Activated T-helper 9 cell treated with anti-CD3 and anti-CD28 coated beads, Interleukin-2, amount 50 U/mL, for 16 hours (primary cell): ENCODE measurements at regions not wholly inside any gene's neighbourhood (a gene's known extent, or its start where the extent isn't known, plus 50 kb on each side); places are given as distances from the start of the nearest gene placed in this dataset.
"Not testable (repeated sequence)": the region's sequence is repeated elsewhere in the genome, so short reads cannot be mapped to it uniquely, and the experiment has no call there.

Experiments used
- DNase-seq: peaks from one replicate; pipeline ENCODE4 v3.0.0-alpha.2; 2020; ENCODE audit warnings: low read depth

GRCh38 chr3:109804697-109805096, 467.4 kb upstream of the DPPA4 start:
- DNase-seq = no peak

GRCh38 chr3:109806929-109807328, 469.6 kb upstream of the DPPA4 start:
- DNase-seq = peak; percentile 14

GRCh38 chr3:109809513-109809912, 472.2 kb upstream of the DPPA4 start:
- no peak for DNase-seq

GRCh38 chr3:109818081-109818480, 480.7 kb upstream of the DPPA4 start:
- DNase-seq = no peak

GRCh38 chr3:109819734-109820133, 482.4 kb upstream of the DPPA4 start:
- DNase-seq = no peak

GRCh38 chr3:109825971-109826810, 488.8 kb upstream of the DPPA4 start:
- no peak for DNase-seq

- no peak for DNase-seq
Observed at GRCh38 chr3:109831403-109831802, 494.1 kb upstream of the DPPA4 start.

GRCh38 chr3:109835958-109836357, 498.6 kb upstream of the DPPA4 start:
- no peak for DNase-seq

- no peak for DNase-seq
Observed at GRCh38 chr3:109851854-109852253, 514.5 kb upstream of the DPPA4 start.

GRCh38 chr3:109852283-109852682, 514.9 kb upstream of the DPPA4 start:
- no peak for DNase-seq

GRCh38 chr3:109853077-109853731, 515.9 kb upstream of the DPPA4 start:
- no peak for DNase-seq

GRCh38 chr3:109863701-109864100, 526.4 kb upstream of the DPPA4 start:
- no peak for DNase-seq

- DNase-seq = no peak
Observed at GRCh38 chr3:109864452-109864851, 527.1 kb upstream of the DPPA4 start.

GRCh38 chr3:109869586-109869985, 532.2 kb upstream of the DPPA4 start:
- DNase-seq = no peak

GRCh38 chr3:109874896-109875708, 537.8 kb upstream of the DPPA4 start:
- no peak for DNase-seq

- not testable (repeated sequence) for DNase-seq
Observed at GRCh38 chr3:109877616-109878015, 540.3 kb upstream of the DPPA4 start.

- DNase-seq = no peak
Observed at GRCh38 chr3:109882144-109882543, 544.8 kb upstream of the DPPA4 start.

GRCh38 chr3:109887293-109887692, 549.9 kb upstream of the DPPA4 start:
- no peak for DNase-seq

- no peak for DNase-seq
Observed at GRCh38 chr3:109888026-109888425, 550.7 kb upstream of the DPPA4 start.

- no peak for DNase-seq
Observed at GRCh38 chr3:109897734-109898133, 560.4 kb upstream of the DPPA4 start.

GRCh38 chr3:109899925-109900324, 562.6 kb upstream of the DPPA4 start:
- no peak for DNase-seq

GRCh38 chr3:109900783-109901182, 563.4 kb upstream of the DPPA4 start:
- DNase-seq = no peak

GRCh38 chr3:109902549-109902948, 565.2 kb upstream of the DPPA4 start:
- no peak for DNase-seq
